Upper lobe of right lung (tissue), 1 donor: ENCODE measurements at regions not wholly inside any gene's neighbourhood (a gene's known extent, or its start where the extent isn't known, plus 50 kb on each side); places are given as distances from the start of the nearest gene placed in this dataset.

ENCODE experiments used
- ATAC-seq: fragments of 200-7000 bp; cut with Tn5 transposase; one replicate; pipeline ENCODE4 v1.9.1; 2020; ENCODE audit warnings: mild to moderate bottlenecking, moderate library complexity
- DNase-seq: peaks from one replicate; pipeline ENCODE4 v3.0.0-alpha.2; 2020
- H3K27ac ChIP-seq: fragments of 200-600 bp; one replicate; pipeline ENCODE4 v1.8.0; 2022
- H3K27me3 ChIP-seq: fragments of 200-600 bp; one replicate; pipeline ENCODE4 v1.8.0; 2022; ENCODE audit warnings: mild to moderate bottlenecking
- H3K36me3 ChIP-seq: fragments of 200-600 bp; one replicate; pipeline ENCODE4 v1.8.0; 2022
- H3K4me1 ChIP-seq: fragments of 200-600 bp; one replicate; pipeline ENCODE4 v1.8.0; 2022
- H3K4me3 ChIP-seq: fragments of 200-600 bp; one replicate; pipeline ENCODE4 v1.8.0; 2022; ENCODE audit warnings: mild to moderate bottlenecking
- H3K9me3 ChIP-seq: fragments of 200-600 bp; one replicate; pipeline ENCODE4 v1.8.0; 2022
- intact Hi-C: fragments of 100-400 bp; cut with DNase I; formaldehyde crosslinking; loops from one replicate; pipeline ENCODE4 v1.11.0; 2022
- TF ChIP-seq, protein P1 (sequence below): fragments of 200-600 bp; IDR thresholded peaks from one replicate; pipeline ENCODE4 v1.8.0; 2022; ENCODE audit warnings: antibody characterized with exemption
- donor health status: DM: no; HTN: yes; CAD: no; lungs with severe emphysema.

DNA sequence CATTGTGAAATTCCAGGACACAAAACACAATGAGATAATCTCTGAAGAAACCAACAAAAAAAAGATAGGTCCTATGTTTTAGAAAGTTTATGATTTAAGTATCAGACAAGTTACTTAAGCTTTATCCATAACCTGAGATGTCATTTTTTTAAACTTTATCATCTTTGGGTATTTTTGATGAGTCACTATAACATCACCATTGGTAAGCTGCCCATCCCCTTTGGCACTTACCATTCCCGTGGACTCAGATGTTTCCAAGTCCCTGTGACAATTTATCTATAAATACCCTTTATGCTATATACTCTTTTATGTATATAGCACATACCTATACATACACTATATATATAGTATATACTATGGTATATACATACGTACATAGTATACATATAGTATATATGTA lies 198.9 kb upstream of the GEMIN8 start:
- no peak overlapping the region for H3K27ac ChIP-seq
- ATAC-seq (no peak), DNase-seq (no peak)
- intact Hi-C loops, result no loop called here
- H3K4me1 ChIP-seq, result no peaks in the 10 kb centered on the region
- H3K27me3 ChIP-seq, result no peaks in the 10 kb centered on the region
- no peak overlapping the region for H3K4me3 ChIP-seq
- H3K36me3 ChIP-seq, result no peaks in the 10 kb centered on the region
- no peaks in the 10 kb centered on the region for H3K9me3 ChIP-seq
- TF ChIP-seq, protein P1, sequence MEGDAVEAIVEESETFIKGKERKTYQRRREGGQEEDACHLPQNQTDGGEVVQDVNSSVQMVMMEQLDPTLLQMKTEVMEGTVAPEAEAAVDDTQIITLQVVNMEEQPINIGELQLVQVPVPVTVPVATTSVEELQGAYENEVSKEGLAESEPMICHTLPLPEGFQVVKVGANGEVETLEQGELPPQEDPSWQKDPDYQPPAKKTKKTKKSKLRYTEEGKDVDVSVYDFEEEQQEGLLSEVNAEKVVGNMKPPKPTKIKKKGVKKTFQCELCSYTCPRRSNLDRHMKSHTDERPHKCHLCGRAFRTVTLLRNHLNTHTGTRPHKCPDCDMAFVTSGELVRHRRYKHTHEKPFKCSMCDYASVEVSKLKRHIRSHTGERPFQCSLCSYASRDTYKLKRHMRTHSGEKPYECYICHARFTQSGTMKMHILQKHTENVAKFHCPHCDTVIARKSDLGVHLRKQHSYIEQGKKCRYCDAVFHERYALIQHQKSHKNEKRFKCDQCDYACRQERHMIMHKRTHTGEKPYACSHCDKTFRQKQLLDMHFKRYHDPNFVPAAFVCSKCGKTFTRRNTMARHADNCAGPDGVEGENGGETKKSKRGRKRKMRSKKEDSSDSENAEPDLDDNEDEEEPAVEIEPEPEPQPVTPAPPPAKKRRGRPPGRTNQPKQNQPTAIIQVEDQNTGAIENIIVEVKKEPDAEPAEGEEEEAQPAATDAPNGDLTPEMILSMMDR, result no peak

DNA sequence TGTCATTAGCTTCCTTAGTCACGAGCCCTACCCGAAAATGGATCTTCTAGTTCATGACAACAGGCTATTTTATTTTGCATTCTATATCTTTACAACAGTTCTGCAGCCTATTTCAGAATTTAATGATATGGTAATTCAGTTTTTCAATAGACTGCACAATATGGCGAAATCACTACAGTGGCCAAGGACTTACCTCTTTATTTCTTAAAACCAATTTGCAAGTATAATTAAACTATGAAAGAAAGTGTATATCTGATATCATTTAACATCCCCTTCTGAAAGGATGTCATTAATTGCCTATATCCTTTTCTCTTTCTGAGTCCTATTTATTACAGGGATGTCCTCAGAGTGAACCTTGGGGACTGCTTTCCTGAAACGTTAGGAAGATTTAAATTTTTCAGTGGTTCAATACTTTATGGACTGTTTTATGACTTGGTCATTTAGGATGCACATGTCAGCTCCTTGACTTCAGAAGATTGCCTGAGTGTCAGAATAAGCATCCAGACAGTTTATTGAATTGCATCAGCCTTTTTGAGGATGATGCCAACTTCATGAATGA lies 190.8 kb upstream of the GEMIN8 start:
- no peak for ATAC-seq
- intact Hi-C loops, result no loop called here
- no peaks in the 10 kb centered on the region for H3K27me3 ChIP-seq

DNA sequence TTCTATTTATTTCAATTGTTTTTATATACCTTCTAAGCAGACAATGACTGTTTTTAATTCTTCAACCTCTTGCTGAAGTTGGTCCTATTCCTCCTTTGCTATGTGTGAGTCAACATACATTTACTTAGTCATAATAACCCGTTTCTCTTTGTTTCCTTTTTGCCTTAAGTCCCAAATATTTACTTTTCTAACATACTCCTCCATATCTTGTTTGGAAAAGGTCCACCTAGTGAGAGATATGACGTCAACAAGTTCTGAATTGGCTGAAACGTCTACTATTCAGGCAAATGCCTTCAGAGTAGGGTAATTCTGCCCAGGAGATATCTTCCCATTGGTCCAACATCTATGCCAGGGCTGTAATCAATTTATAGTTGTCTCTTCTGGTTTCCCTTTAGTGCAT lies 179.3 kb upstream of the GEMIN8 start:
- Histone ChIP-seq H3K4me3 (no peak overlapping the region), H3K27ac (no peak overlapping the region), H3K27me3 (no peaks in the 10 kb centered on the region), H3K4me1 (no peaks in the 10 kb centered on the region), H3K9me3 (no peaks in the 10 kb centered on the region), H3K36me3 (no peaks in the 10 kb centered on the region)
- DNase-seq (no peak), ATAC-seq (no peak)
- intact Hi-C loops, result no loop called here
- TF ChIP-seq, protein P1, result no peak

More for the DNA sequence above, 190.8 kb upstream of the GEMIN8 start:
- no peaks in the 10 kb centered on the region for H3K9me3 ChIP-seq
- H3K4me3 ChIP-seq, result no peak overlapping the region
- no peak for DNase-seq
- H3K27ac ChIP-seq, result no peak overlapping the region
- TF ChIP-seq, protein P1, result no peak
- H3K4me1 ChIP-seq, result no peaks in the 10 kb centered on the region
- no peaks in the 10 kb centered on the region for H3K36me3 ChIP-seq

DNA sequence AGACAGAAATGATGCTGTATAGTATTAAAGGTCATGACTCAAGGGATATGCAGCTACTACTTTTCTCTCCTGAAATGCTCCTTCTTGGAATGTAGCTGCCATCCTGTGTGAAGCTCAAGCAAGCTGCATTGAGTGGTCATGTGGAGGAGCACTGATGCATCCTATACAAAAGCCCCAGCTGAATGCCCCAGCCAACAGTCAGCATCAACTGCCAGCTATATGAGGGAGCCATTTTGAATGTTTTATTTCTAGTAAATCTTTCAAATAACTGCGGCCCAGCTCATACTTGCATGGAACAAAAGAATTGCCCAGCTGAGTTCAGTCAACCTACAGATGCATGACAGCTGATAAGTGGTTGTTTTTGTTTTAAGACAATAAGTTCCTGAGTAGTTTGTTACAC lies 165.0 kb upstream of the GEMIN8 start:
- intact Hi-C loops, result no loop called here
- H3K27ac ChIP-seq, result no peak overlapping the region
- ATAC-seq, result no peak
- TF ChIP-seq, protein P1, result no peak
- no peak for DNase-seq
- no peak overlapping the region for H3K4me3 ChIP-seq
- no peaks in the 10 kb centered on the region for H3K27me3 ChIP-seq
- no peaks in the 10 kb centered on the region for H3K36me3 ChIP-seq
- no peaks in the 10 kb centered on the region for H3K4me1 ChIP-seq
- H3K9me3 ChIP-seq, result no peaks in the 10 kb centered on the region

DNA sequence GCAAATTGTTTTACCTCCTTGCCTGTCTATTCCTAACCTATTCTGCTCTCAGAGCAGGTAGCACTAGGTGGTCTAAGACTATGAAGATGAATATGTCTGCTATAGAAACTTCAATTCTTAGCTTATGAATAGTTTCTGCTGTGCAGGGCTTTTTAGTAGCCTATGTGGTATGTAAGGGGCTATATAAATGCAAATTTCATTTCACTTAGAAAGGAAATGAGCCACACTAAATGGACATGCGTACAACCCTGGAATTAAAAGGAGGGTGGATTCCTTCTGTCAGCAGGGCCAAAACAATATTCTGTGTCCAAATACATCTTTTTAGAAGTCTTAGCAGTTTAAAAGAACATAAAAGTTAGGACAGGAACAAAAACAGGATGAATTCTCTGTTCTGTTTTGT lies 163.9 kb upstream of the GEMIN8 start:
- H3K27me3 ChIP-seq, result no peaks in the 10 kb centered on the region
- intact Hi-C loops, result no loop called here
- H3K36me3 ChIP-seq, result no peaks in the 10 kb centered on the region
- no peak for DNase-seq
- H3K9me3 ChIP-seq, result no peaks in the 10 kb centered on the region
- H3K4me3 ChIP-seq, result no peak overlapping the region
- TF ChIP-seq, protein P1, result no peak
- H3K4me1 ChIP-seq, result no peaks in the 10 kb centered on the region
- no peak overlapping the region for H3K27ac ChIP-seq
- no peak for ATAC-seq

DNA sequence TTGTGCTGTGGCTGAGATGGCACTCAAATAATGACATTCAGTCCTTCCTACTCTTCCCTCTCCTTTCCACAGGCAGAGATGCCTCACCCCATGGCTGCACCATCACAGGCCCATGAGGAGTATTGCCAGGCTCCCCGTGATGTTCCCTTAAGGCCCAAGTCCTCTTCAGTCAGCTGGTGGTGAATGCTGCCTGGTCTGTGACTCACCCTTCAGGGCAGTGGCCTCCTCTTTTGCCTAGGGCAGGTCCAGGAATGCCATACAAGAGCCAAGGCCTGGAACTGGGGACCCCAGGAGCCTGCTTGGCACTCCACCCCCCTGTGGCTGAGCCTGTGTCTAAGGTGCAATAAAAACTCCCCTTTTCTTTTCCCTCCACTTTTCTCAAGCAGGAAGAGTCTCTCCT lies 144.2 kb upstream of the GEMIN8 start:
- no peaks in the 10 kb centered on the region for H3K9me3 ChIP-seq
- H3K27ac ChIP-seq, result no peak overlapping the region
- no peaks in the 10 kb centered on the region for H3K27me3 ChIP-seq
- TF ChIP-seq, protein P1, result no peak
- intact Hi-C loops, result no loop called here
- H3K36me3 ChIP-seq, result no peaks in the 10 kb centered on the region
- H3K4me1 ChIP-seq, result no peaks in the 10 kb centered on the region
- DNase-seq (no peak), ATAC-seq (no peak)
- H3K4me3 ChIP-seq, result no peak overlapping the region
